CD14-positive monocyte (primary cell): ENCODE measurements at regions not wholly inside any gene's neighbourhood (a gene's known extent, or its start where the extent isn't known, plus 50 kb on each side); places are given as distances from the start of the nearest gene placed in this dataset.
A peak's percentile ranks its signal among the peaks of the same experiment; 100 is the strongest.

Experiments used
- DNase-seq, 3 donors: peaks; one replicate each; pipeline ENCODE4 v3.0.0-alpha.2; 2011 to 2022
- H2AFZ ChIP-seq: 2 replicates; pipeline ENCODE4 v1.6.0; 2012; ENCODE audit warnings: mild to moderate bottlenecking, low read depth, low read length, inconsistent platforms; ENCODE audit not compliant: insufficient read depth, poor library complexity, severe bottlenecking
- H3K27ac ChIP-seq, 2 donors: 1 replicate in 1 of 2; 2 replicates in 1 of 2; pipeline ENCODE4 v1.5.1; 2012 to 2013; ENCODE audit warnings: low read length in 2 of 2, control low read depth in 1 of 2, inconsistent platforms in 1 of 2, low read depth in 1 of 2, mild to moderate bottlenecking in 1 of 2
- H3K27me3 ChIP-seq, 2 donors: one replicate each; pipeline versions ENCODE4 v1.6.0 to v1.6.1; 2011 to 2013; ENCODE audit warnings: low read length in 2 of 2; ENCODE audit not compliant: control insufficient read depth in 2 of 2, insufficient read depth in 2 of 2
- H3K36me3 ChIP-seq, 2 donors: replicated peaks in 1 of 2; 1 replicate in 1 of 2; 2 replicates in 1 of 2; pipeline versions ENCODE4 v1.5.1 to v1.6.1; 2012 to 2013; ENCODE audit warnings: low read length in 2 of 2, control low read depth in 1 of 2, inconsistent platforms in 1 of 2, mild to moderate bottlenecking in 1 of 2; ENCODE audit not compliant: insufficient read depth in 2 of 2, control insufficient read depth in 1 of 2
- H3K4me1 ChIP-seq, 2 donors: 1 replicate in 1 of 2; 2 replicates in 1 of 2; pipeline versions ENCODE4 v1.5.1 to v1.6.1; 2012 to 2013; ENCODE audit warnings: low read length in 2 of 2, control low read depth in 1 of 2, inconsistent platforms in 1 of 2, mild to moderate bottlenecking in 1 of 2, moderate library complexity in 1 of 2; ENCODE audit not compliant: insufficient read depth in 2 of 2, control insufficient read depth in 1 of 2
- H3K4me2 ChIP-seq: replicated peaks from 2 replicates; pipeline ENCODE3; 2012; ENCODE audit warnings: low read length, moderate library complexity, mild to moderate bottlenecking; ENCODE audit not compliant: poor library complexity, severe bottlenecking; ENCODE audit errors: extremely low read depth
- H3K4me3 ChIP-seq, 3 experiments: fragments of 200-600 bp in 1 of 3; sonication (generic) in 1 of 3; replicated peaks in 1 of 3; 1 replicate in 2 of 3; 2 replicates in 1 of 3; pipeline ENCODE4 v1.5.1; 2011 to 2013; ENCODE audit warnings: low read length in 3 of 3, mild to moderate bottlenecking in 3 of 3, control low read depth in 2 of 3, low read depth in 2 of 3, inconsistent platforms in 1 of 3, moderate library complexity in 1 of 3
- H3K79me2 ChIP-seq: 2 replicates; pipeline ENCODE4 v1.6.0; 2012; ENCODE audit warnings: mild to moderate bottlenecking, control low read depth, inconsistent platforms, low read length, moderate library complexity; ENCODE audit not compliant: insufficient read depth
- H3K9ac ChIP-seq: 2 replicates; pipeline ENCODE4 v1.6.0; 2017; ENCODE audit warnings: low read length, mild to moderate bottlenecking; ENCODE audit not compliant: insufficient read depth, poor library complexity, severe bottlenecking
- H3K9me3 ChIP-seq, 2 donors: replicated peaks in 1 of 2; 1 replicate in 1 of 2; 2 replicates in 1 of 2; pipeline versions ENCODE4 v1.5.1 to v1.6.1; 2012 to 2013; ENCODE audit warnings: low read length in 2 of 2, control low read depth in 1 of 2; ENCODE audit not compliant: control insufficient read depth in 1 of 2, insufficient read depth in 1 of 2
- H4K20me1 ChIP-seq: 2 replicates; pipeline ENCODE4 v1.6.0; 2012; ENCODE audit warnings: mild to moderate bottlenecking, low read length, control low read depth, moderate library complexity; ENCODE audit not compliant: insufficient read depth
- H3K27ac Mint-ChIP-seq, 7 donors: one replicate each; pipeline ENCODE4 v1.8.0; 2020; ENCODE audit warnings: mild to moderate bottlenecking in 7 of 7, mixed read lengths in 7 of 7, moderate library complexity in 6 of 7, inconsistent platforms in 2 of 7
- H3K27me3 Mint-ChIP-seq, 3 donors: one replicate each; pipeline ENCODE4 v1.8.0; 2021 to 2022; ENCODE audit warnings: low read depth in 3 of 3, mild to moderate bottlenecking in 3 of 3, mixed read lengths in 3 of 3, moderate library complexity in 3 of 3, inconsistent platforms in 1 of 3
- H3K36me3 Mint-ChIP-seq, 2 donors: one replicate each; pipeline ENCODE4 v1.8.0; 2020; ENCODE audit warnings: mixed read lengths in 2 of 2, inconsistent platforms in 1 of 2, mild to moderate bottlenecking in 1 of 2
- H3K4me1 Mint-ChIP-seq: one replicate; pipeline ENCODE4 v1.8.0; 2020; ENCODE audit warnings: mild to moderate bottlenecking, mixed read lengths
- H3K4me3 Mint-ChIP-seq, 2 donors: one replicate each; pipeline ENCODE4 v1.8.0; 2020; ENCODE audit warnings: mild to moderate bottlenecking in 2 of 2, mixed read lengths in 2 of 2, moderate library complexity in 1 of 2
- H3K9me3 Mint-ChIP-seq, 7 donors: one replicate each; pipeline ENCODE4 v1.8.0; 2020 to 2022; ENCODE audit warnings: mixed read lengths in 7 of 7, mild to moderate bottlenecking in 6 of 7, moderate library complexity in 6 of 7, inconsistent platforms in 2 of 7
- CTCF ChIP-seq: fragments of 200-600 bp; IDR thresholded peaks from one replicate; pipeline ENCODE4 v1.8.0; 2022; ENCODE audit warnings: antibody characterized with exemption, mild to moderate bottlenecking
- WGBS: methylation state at CpG from one replicate; pipeline ENCODE4 v1.1.5; 2013; ENCODE audit warnings: missing lambda C conversion rate; ENCODE audit not compliant: insufficient coverage; 5-methylcytosine and 5-hydroxymethylcytosine counted together
- intact Hi-C, 2 donors: fragments of 100-400 bp; cut with micrococcal nuclease; formaldehyde crosslinking; loops; one replicate each; pipeline versions ENCODE4 v1.15.0 to v1.15.1; 2023

GRCh38 chr12:93106910-93107309, 177.8 kb upstream of the EEA1 start:
- H3K79me2 ChIP-seq = no peaks in the 10 kb centered on the region
- Mint-ChIP-seq H3K9me3 (peaks cover 0 to 1% (median 0%) of the 10 kb centered on the region in 7 donors), H3K27me3 (peaks cover 0 to 3% (median 0%) of the 10 kb centered on the region in 3 donors), H3K27ac (no peak overlapping the region), H3K4me3 (no peak overlapping the region), H3K36me3 (no peaks in the 10 kb centered on the region), H3K4me1 (no peaks in the 10 kb centered on the region)
- H3K27ac ChIP-seq = no peak overlapping the region
- intact Hi-C loops = no loop called here
- peak in 1 of 3 donors; percentile 29 for DNase-seq
- TF ChIP-seq CTCF = no peak
- H3K4me2 ChIP-seq = no peak overlapping the region
- no peaks in the 10 kb centered on the region for H3K4me1 ChIP-seq
- H3K9ac ChIP-seq = no peak overlapping the region
- H3K4me3 ChIP-seq = no peak overlapping the region
- H2AFZ ChIP-seq = no peak overlapping the region
- H3K36me3 ChIP-seq = no peaks in the 10 kb centered on the region
- no peaks in the 10 kb centered on the region for H3K27me3 ChIP-seq
- no peaks in the 10 kb centered on the region for H4K20me1 ChIP-seq
- no peaks in the 10 kb centered on the region for H3K9me3 ChIP-seq
- 60% methylated on average over 1 of the region's 2 CpGs for WGBS

DNA sequence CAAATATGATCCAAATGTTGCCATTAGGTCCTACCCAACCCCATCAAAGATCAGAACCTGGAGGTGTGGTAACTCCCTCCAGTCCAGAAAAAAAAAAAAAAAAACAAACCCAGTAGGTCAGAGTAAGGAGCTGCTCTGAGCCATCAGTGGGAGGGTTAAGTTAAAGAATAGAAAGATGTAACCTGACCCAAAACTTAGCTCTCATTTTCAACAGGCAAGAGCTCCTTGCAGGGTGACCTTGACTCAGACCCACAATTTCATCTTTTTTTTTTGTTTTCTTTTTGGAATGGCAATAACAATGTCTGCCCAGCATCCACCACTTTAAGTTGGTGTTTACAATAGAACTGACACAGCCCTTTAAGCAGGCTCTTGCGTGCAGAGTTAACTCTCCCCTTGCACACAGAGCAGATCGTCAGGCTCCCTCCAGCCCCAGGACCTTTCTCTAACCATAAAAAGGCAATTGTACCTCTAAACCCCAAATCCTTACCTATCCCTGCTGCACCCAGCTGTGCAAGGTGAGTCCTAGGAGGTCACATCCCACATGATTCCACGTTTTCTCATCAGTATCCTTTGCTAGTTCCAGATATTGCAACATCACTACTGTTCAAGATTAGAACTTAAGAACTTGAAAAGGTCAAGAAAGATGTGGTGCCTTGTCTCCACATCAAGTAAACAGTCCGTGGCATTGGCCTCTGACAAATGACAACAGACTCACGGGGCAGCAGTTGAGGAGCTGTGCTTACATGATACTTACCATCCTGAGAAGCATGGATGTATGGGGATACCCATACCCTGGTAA, 178.6 kb upstream of the EEA1 start:
- Histone ChIP-seq H3K27ac (no peak overlapping the region), H3K4me3 (no peak overlapping the region), H3K79me2 (no peaks in the 10 kb centered on the region), H2AFZ (no peak overlapping the region), H3K4me2 (no peak overlapping the region), H3K9ac (no peak overlapping the region), H4K20me1 (no peaks in the 10 kb centered on the region), H3K27me3 (no peaks in the 10 kb centered on the region), H3K9me3 (no peaks in the 10 kb centered on the region), H3K36me3 (no peaks in the 10 kb centered on the region), H3K4me1 (peaks cover 0 to under 1% of the 10 kb centered on the region in 2 donors)
- Mint-ChIP-seq H3K9me3 (peaks cover 0 to 6% (median 2%) of the 10 kb centered on the region in 7 donors), H3K4me1 (peaks cover 2% of the 10 kb centered on the region), H3K27ac (peak overlapping the region in 1 of 7 donors; percentile 72), H3K36me3 (no peaks in the 10 kb centered on the region), H3K27me3 (peaks cover 0 to 3% (median 0%) of the 10 kb centered on the region in 3 donors), H3K4me3 (no peak overlapping the region)
- intact Hi-C loops = no loop called here
- WGBS = 95% methylated on average over 4 of the region's 5 CpGs
- no peak for TF ChIP-seq CTCF
- no peak for DNase-seq
